ENCODE measurements at regions not wholly inside any gene's neighbourhood (a gene's known extent, or its start where the extent isn't known, plus 50 kb on each side); places are given as distances from the start of the nearest gene placed in this dataset.

- no peak overlapping the region for H3K27ac ChIP-seq
- BruUV-seq (replicated peaks), result no TSS peak
- H3K36me3 ChIP-seq (ENCODE audit: low read depth), result no peaks in the 10 kb centered on the region
- no peaks in the 10 kb centered on the region for H3K27me3 ChIP-seq (ENCODE audit: insufficient read depth, low read depth)
- intact Hi-C loops (cut with micrococcal nuclease; ENCODE audit: unreplicated experiment), result no loop called here
- no peaks in the 10 kb centered on the region for H3K9me2 ChIP-seq (ENCODE audit: insufficient read depth)
- TF ChIP-seq CTCF (conservative IDR thresholded peaks at IDR 0.05), result no peak
- no peak for TF ChIP-seq EZH2 (IDR thresholded peaks at IDR 0.05; ENCODE audit: low read depth)
- DNase-seq, result no peak
- H3K79me2 ChIP-seq (ENCODE audit: low read depth), result no peaks in the 10 kb centered on the region
- no peak overlapping the region for H3K4me2 ChIP-seq
- no peaks in the 10 kb centered on the region for H3K9me3 ChIP-seq (ENCODE audit: insufficient read depth, low read depth)
- no peak overlapping the region for H3K4me3 ChIP-seq
- ChIA-PET CTCF (no interaction called here), POLR2A (ENCODE audit: unreplicated experiment) (no interaction called here)
- no peaks in the 10 kb centered on the region for H3K4me1 ChIP-seq (replicated peaks; ENCODE audit: insufficient read depth)
- no peaks in the 10 kb centered on the region for H3F3A ChIP-seq (ENCODE audit: insufficient read depth, low read depth)
- H2AFZ ChIP-seq, result no peak overlapping the region
- no peaks in the 10 kb centered on the region for H4K20me1 ChIP-seq (ENCODE audit: insufficient read depth)
Measured at GRCh38 chr9:31612336-31613030, 772.0 kb upstream of the ACO1 start.

- intact Hi-C loops (cut with micrococcal nuclease; ENCODE audit: unreplicated experiment), result no loop called here
- H3K27me3 ChIP-seq (ENCODE audit: insufficient read depth, low read depth), result no peaks in the 10 kb centered on the region
- ChIA-PET CTCF (no interaction called here), POLR2A (ENCODE audit: unreplicated experiment) (no interaction called here)
- no peaks in the 10 kb centered on the region for H3K36me3 ChIP-seq (ENCODE audit: low read depth)
- DNase-seq, result no peak
- BruUV-seq (replicated peaks), result no TSS peak
- no peaks in the 10 kb centered on the region for H3K9me3 ChIP-seq (ENCODE audit: insufficient read depth, low read depth)
- no peaks in the 10 kb centered on the region for H4K20me1 ChIP-seq (ENCODE audit: insufficient read depth)
- H3K4me2 ChIP-seq, result no peak overlapping the region
- TF ChIP-seq CTCF (conservative IDR thresholded peaks at IDR 0.05) (no peak), EZH2 (IDR thresholded peaks at IDR 0.05; ENCODE audit: low read depth) (no peak)
- no peak overlapping the region for H3K27ac ChIP-seq
- H3K4me3 ChIP-seq, result no peak overlapping the region
- H3K9me2 ChIP-seq (ENCODE audit: insufficient read depth), result no peaks in the 10 kb centered on the region
- H3K79me2 ChIP-seq (ENCODE audit: low read depth), result no peaks in the 10 kb centered on the region
- H2AFZ ChIP-seq, result no peak overlapping the region
- H3K4me1 ChIP-seq (replicated peaks; ENCODE audit: insufficient read depth), result no peaks in the 10 kb centered on the region
- no peaks in the 10 kb centered on the region for H3F3A ChIP-seq (ENCODE audit: insufficient read depth, low read depth)
Measured at GRCh38 chr9:31615966-31616365, 768.5 kb upstream of the ACO1 start.

- Histone ChIP-seq H3K4me3 (no peak overlapping the region), H3K9me2 (ENCODE audit: insufficient read depth) (no peaks in the 10 kb centered on the region), H3K4me1 (replicated peaks; ENCODE audit: insufficient read depth) (no peaks in the 10 kb centered on the region), H3F3A (ENCODE audit: insufficient read depth, low read depth) (no peaks in the 10 kb centered on the region), H4K20me1 (ENCODE audit: insufficient read depth) (no peaks in the 10 kb centered on the region), H3K27ac (no peak overlapping the region), H3K27me3 (ENCODE audit: insufficient read depth, low read depth) (no peaks in the 10 kb centered on the region), H3K4me2 (no peak overlapping the region), H2AFZ (no peak overlapping the region), H3K36me3 (ENCODE audit: low read depth) (no peaks in the 10 kb centered on the region), H3K79me2 (ENCODE audit: low read depth) (no peaks in the 10 kb centered on the region), H3K9me3 (ENCODE audit: insufficient read depth, low read depth) (no peaks in the 10 kb centered on the region)
- CTCF ChIA-PET, result no interaction called here
- BruUV-seq (replicated peaks), result no TSS peak
- TF ChIP-seq EZH2 (IDR thresholded peaks at IDR 0.05; ENCODE audit: low read depth), result no peak
- no peak for DNase-seq
- POLR2A ChIA-PET (ENCODE audit: unreplicated experiment), result no interaction called here
- intact Hi-C loops (cut with micrococcal nuclease; ENCODE audit: unreplicated experiment), result no loop called here
Measured at GRCh38 chr9:31623511-31623910, 760.9 kb upstream of the ACO1 start.

GRCh38 chr9:31629292-31629691, 755.2 kb upstream of the ACO1 start:
- no peak for TF ChIP-seq EZH2 (IDR thresholded peaks at IDR 0.05; ENCODE audit: low read depth)
- Histone ChIP-seq H2AFZ (no peak overlapping the region), H3K27ac (no peak overlapping the region), H3K9me3 (ENCODE audit: insufficient read depth, low read depth) (no peaks in the 10 kb centered on the region), H3K9me2 (ENCODE audit: insufficient read depth) (no peaks in the 10 kb centered on the region), H3K4me2 (no peak overlapping the region), H3K4me1 (replicated peaks; ENCODE audit: insufficient read depth) (no peaks in the 10 kb centered on the region), H3K36me3 (ENCODE audit: low read depth) (no peaks in the 10 kb centered on the region), H3F3A (ENCODE audit: insufficient read depth, low read depth) (no peaks in the 10 kb centered on the region), H3K27me3 (ENCODE audit: insufficient read depth, low read depth) (no peaks in the 10 kb centered on the region), H3K4me3 (no peak overlapping the region), H4K20me1 (ENCODE audit: insufficient read depth) (no peaks in the 10 kb centered on the region), H3K79me2 (ENCODE audit: low read depth) (no peaks in the 10 kb centered on the region)
- ChIA-PET CTCF (no interaction called here), POLR2A (ENCODE audit: unreplicated experiment) (no interaction called here)
- DNase-seq, result no peak
- intact Hi-C loops (cut with micrococcal nuclease; ENCODE audit: unreplicated experiment), result no loop called here
- no TSS peak for BruUV-seq (replicated peaks)

Measured in PC-9 (cell line).